Lower lobe of right lung (tissue), 2 donors: ENCODE measurements at regions not wholly inside any gene's neighbourhood (a gene's known extent, or its start where the extent isn't known, plus 50 kb on each side); places are given as distances from the start of the nearest gene placed in this dataset.

ENCODE experiments used
- ATAC-seq, 2 donors: fragments of 200-7000 bp; cut with Tn5 transposase; one replicate each; pipeline ENCODE4 v1.9.1; 2020 to 2022; ENCODE audit warnings: mild to moderate bottlenecking in 2 of 2, moderate library complexity in 2 of 2
- DNase-seq: peaks from one replicate; pipeline ENCODE4 v3.0.0-alpha.2; 2020
- H3K27ac ChIP-seq: fragments of 200-600 bp; one replicate; pipeline ENCODE4 v1.8.0; 2022
- H3K27me3 ChIP-seq: fragments of 200-600 bp; one replicate; pipeline ENCODE4 v1.8.0; 2022; ENCODE audit warnings: low read depth
- H3K36me3 ChIP-seq: fragments of 200-600 bp; one replicate; pipeline ENCODE4 v1.8.0; 2022; ENCODE audit warnings: mild to moderate bottlenecking
- H3K4me1 ChIP-seq: fragments of 200-600 bp; one replicate; pipeline ENCODE4 v1.8.0; 2022
- H3K4me3 ChIP-seq: fragments of 200-600 bp; one replicate; pipeline ENCODE4 v1.8.0; 2022; ENCODE audit warnings: mild to moderate bottlenecking
- H3K9me3 ChIP-seq: fragments of 200-600 bp; one replicate; pipeline ENCODE4 v1.8.0; 2022
- intact Hi-C: fragments of 100-400 bp; cut with DNase I; formaldehyde crosslinking; loops from one replicate; pipeline ENCODE4 v1.11.0; 2022
- TF ChIP-seq, protein P1 (sequence below): fragments of 200-600 bp; IDR thresholded peaks from one replicate; pipeline ENCODE4 v1.8.0; 2022; ENCODE audit warnings: antibody characterized with exemption, mild to moderate bottlenecking
- donor health status: DM: no; HTN: yes; CAD: no; lungs with severe emphysema.

DNA sequence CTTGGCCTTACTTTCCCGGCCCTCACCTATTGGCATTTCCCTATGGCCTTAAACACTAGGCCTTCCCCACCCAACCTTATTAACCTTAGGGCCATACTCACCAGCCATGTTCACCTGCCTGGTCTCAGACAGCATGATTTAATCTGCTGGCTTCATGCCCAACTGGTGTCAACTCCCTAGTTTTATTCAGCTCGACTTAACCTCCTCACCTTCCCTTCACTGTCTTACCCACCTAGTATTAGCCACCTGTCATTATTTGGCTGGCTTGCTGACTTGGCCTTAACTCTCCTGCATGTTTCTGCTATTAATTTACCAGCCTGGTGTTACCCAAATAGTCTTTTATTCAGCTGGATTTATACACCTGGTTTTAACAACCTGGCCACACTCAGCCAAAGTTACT lies 136.0 kb upstream of the ZSWIM2 start:
- ATAC-seq: no peak
- Histone ChIP-seq H3K4me3 (no peak overlapping the region), H3K27ac (no peak overlapping the region), H3K4me1 (no peaks in the 10 kb centered on the region), H3K9me3 (peaks cover 8% of the 10 kb centered on the region), H3K36me3 (no peaks in the 10 kb centered on the region), H3K27me3 (no peaks in the 10 kb centered on the region)
- intact Hi-C loops: no loop called here
- DNase-seq: no peak
- TF ChIP-seq, protein P1, sequence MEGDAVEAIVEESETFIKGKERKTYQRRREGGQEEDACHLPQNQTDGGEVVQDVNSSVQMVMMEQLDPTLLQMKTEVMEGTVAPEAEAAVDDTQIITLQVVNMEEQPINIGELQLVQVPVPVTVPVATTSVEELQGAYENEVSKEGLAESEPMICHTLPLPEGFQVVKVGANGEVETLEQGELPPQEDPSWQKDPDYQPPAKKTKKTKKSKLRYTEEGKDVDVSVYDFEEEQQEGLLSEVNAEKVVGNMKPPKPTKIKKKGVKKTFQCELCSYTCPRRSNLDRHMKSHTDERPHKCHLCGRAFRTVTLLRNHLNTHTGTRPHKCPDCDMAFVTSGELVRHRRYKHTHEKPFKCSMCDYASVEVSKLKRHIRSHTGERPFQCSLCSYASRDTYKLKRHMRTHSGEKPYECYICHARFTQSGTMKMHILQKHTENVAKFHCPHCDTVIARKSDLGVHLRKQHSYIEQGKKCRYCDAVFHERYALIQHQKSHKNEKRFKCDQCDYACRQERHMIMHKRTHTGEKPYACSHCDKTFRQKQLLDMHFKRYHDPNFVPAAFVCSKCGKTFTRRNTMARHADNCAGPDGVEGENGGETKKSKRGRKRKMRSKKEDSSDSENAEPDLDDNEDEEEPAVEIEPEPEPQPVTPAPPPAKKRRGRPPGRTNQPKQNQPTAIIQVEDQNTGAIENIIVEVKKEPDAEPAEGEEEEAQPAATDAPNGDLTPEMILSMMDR: no peak

DNA sequence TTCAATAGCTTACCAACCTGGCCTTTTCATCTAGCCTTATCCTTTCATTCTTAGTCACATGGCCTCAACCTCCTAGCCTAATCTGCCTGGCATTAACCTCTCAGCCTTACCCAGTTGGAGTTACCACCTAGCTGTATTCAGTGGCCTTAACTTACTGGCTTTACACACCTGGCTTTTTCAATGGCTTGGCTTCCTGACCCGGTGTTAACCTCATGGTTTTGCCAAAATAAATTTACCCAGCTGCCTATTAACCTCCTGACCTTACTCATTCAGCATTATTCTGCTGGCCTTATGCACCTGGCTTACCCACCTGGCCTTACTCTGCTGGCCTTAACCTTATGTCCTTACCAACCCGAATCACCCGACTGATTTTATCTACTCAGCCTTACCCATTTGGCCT lies 135.5 kb upstream of the ZSWIM2 start:
- ATAC-seq: no peak
- H3K27ac ChIP-seq: no peak overlapping the region
- H3K36me3 ChIP-seq: no peaks in the 10 kb centered on the region
- intact Hi-C loops: no loop called here
- no peak for DNase-seq
- H3K4me3 ChIP-seq: no peak overlapping the region
- TF ChIP-seq, protein P1: no peak
- no peaks in the 10 kb centered on the region for H3K27me3 ChIP-seq
- peaks cover 3% of the 10 kb centered on the region for H3K9me3 ChIP-seq
- H3K4me1 ChIP-seq: no peaks in the 10 kb centered on the region

DNA sequence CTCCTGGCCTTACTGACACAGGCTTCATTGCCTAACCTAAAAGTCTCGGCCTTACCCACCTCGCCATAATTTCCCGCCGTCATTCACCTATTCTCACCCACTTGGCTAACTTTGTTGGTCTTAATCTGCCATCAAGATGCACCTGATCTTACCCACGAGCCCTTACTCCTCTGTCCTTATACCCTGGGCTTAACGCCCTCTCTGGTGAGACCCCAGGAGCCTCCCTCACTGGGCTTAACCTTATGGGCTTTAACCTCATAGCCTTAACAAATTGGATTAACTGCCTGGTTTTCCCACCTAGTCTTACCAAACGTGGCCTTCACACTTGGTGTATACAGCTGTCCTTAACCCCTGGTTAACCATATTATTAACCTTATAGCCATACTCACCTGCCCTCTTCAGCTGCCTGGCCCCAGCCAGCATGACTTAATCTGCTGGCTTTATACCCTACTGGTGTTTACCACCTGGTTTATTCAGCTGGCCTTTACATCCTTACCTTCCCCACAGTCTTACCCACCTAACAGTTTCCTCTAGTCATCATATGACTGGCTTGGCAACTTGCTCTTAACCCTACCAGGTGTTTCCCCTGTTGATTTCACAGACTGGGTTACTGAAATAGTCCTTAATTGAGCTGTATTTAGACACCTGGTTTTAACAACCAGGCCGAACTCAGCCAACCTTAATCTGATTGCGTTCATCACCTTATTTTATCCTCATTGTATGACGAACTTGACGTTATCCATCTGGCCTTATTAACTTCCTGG lies 132.0 kb upstream of the ZSWIM2 start:
- H3K27ac ChIP-seq: no peak overlapping the region
- no peaks in the 10 kb centered on the region for H3K4me1 ChIP-seq
- intact Hi-C loops: no loop called here
- no peaks in the 10 kb centered on the region for H3K36me3 ChIP-seq
- no peak overlapping the region for H3K4me3 ChIP-seq
- H3K27me3 ChIP-seq: no peaks in the 10 kb centered on the region
- ATAC-seq (no peak), DNase-seq (no peak)
- TF ChIP-seq, protein P1: no peak
- H3K9me3 ChIP-seq: no peaks in the 10 kb centered on the region

DNA sequence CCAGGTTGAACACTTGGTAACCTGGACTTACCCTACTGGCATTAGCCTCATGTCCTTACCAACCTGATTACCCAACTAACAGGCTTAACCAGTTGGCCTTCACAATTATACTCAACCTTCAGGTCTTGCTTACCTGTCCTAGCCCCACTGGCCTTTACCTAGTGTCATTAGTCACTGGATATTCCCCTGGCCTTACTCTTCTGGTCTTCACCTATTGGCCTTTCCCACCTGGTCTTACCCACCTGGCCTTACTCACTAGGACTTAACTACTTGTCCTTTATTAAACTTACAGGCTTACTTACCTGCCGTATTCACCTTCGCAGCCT lies 131.1 kb upstream of the ZSWIM2 start:
- H3K4me3 ChIP-seq: no peak overlapping the region
- H3K27me3 ChIP-seq: no peaks in the 10 kb centered on the region
- no peak overlapping the region for H3K27ac ChIP-seq
- intact Hi-C loops: no loop called here
- TF ChIP-seq, protein P1: no peak
- no peaks in the 10 kb centered on the region for H3K36me3 ChIP-seq
- no peak for DNase-seq
- ATAC-seq: no peak
- no peaks in the 10 kb centered on the region for H3K4me1 ChIP-seq
- H3K9me3 ChIP-seq: no peaks in the 10 kb centered on the region

DNA sequence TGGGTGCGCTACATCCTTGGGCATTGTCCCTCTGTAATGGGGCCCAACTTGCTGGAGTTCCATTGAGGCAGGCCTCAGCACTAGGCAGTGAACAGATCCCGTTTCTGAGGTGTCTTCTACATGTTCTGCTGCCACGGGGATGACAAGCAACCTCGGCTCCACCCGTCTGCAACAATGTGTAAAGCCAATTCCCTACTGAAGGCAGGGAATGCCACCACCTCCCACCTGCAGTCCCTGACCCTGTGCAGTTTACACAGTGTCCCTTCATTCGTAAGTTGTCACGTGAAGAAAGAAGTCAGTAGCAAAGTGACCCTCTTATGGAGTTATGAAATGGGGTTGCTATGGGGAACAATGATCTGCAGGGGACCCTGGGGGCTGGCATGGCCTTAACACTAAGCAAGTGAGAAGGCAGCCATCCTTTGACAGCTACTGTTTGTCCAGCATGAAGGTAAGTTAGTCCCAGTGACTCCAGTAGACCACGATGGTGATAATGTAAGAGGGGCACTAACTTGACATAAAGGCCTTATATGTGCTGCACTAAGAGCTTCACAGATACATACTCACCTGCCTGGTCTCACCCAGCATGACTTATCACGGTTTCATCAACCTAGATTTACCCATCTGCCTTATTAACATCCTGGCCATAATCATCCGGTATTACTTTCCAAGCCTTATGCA lies 130.6 kb upstream of the ZSWIM2 start:
- Histone ChIP-seq H3K4me1 (no peaks in the 10 kb centered on the region), H3K27me3 (no peaks in the 10 kb centered on the region), H3K9me3 (no peaks in the 10 kb centered on the region), H3K36me3 (no peaks in the 10 kb centered on the region), H3K4me3 (no peak overlapping the region), H3K27ac (no peak overlapping the region)
- TF ChIP-seq, protein P1: no peak
- intact Hi-C loops: no loop called here
- no peak for ATAC-seq
- DNase-seq: no peak
